HEK293 (cell line): ENCODE measurements at regions not wholly inside any gene's neighbourhood (a gene's known extent, or its start where the extent isn't known, plus 50 kb on each side); places are given as distances from the start of the nearest gene placed in this dataset.

Experiments
- CTCF ChIA-PET: fragments of 350-600 bp; formaldehyde crosslinking; extraction: SDS; loops from one replicate; lab custom pipeline; 2021; ENCODE audit warnings: antibody characterized with exemption; lab: Yijun Ruan, JAX
- POLR2A ChIA-PET: fragments of 300-600 bp; formaldehyde crosslinking; extraction: SDS; loops from one replicate; lab custom pipeline; 2020; ENCODE audit warnings: antibody characterized with exemption, inconsistent platforms; lab: Yijun Ruan, JAX
- H3K27ac ChIP-seq: fragments of 200-500 bp; sonication (Bioruptor generic); 2 replicates; pipeline ENCODE4 v1.5.1; 2014; ENCODE audit warnings: low read depth, low read length, control low read depth, inconsistent platforms; ENCODE audit errors: extremely low read depth
- H3K36me3 ChIP-seq, 2 experiments: fragments of 200-500 bp in 1 of 2; sonication (Bioruptor generic) in 1 of 2; 1 replicate in 1 of 2; 2 replicates in 1 of 2; pipeline ENCODE4 v1.5.1; 2014 to 2017; ENCODE audit warnings: inconsistent platforms in 2 of 2, low read length in 2 of 2; ENCODE audit not compliant: control insufficient read depth in 2 of 2, insufficient read depth in 1 of 2
- H3K4me1 ChIP-seq: fragments of 200-500 bp; sonication (Bioruptor generic); 2 replicates; pipeline ENCODE4 v1.5.1; 2014; ENCODE audit warnings: mild to moderate bottlenecking, low read length, inconsistent platforms; ENCODE audit not compliant: control insufficient read depth, insufficient read depth
- H3K4me3 ChIP-seq: 2 replicates; pipeline ENCODE4 v1.5.1; 2011; ENCODE audit warnings: low read depth, mild to moderate bottlenecking, control low read depth, low read length, moderate library complexity
- H3K9me3 ChIP-seq: fragments of 200-500 bp; sonication (Bioruptor generic); 2 replicates; pipeline ENCODE4 v1.5.1; 2014; ENCODE audit warnings: low read depth, low read length, inconsistent platforms; ENCODE audit not compliant: control insufficient read depth, insufficient read depth
- CTCF ChIP-seq: fragments of 450-650 bp; formaldehyde crosslinking; IDR thresholded peaks from 2 replicates; pipeline ENCODE4 v1.5.1; 2016; ENCODE audit warnings: missing biosample characterization, missing genetic modification characterization
- ELK4 ChIP-seq: IDR thresholded peaks from 2 replicates; pipeline ENCODE4 v1.6.1; 2011; ENCODE audit warnings: mild to moderate bottlenecking, low read depth, low read length, borderline replicate concordance
- GLI2 ChIP-seq: fragments of 450-650 bp; formaldehyde crosslinking; IDR thresholded peaks from 2 replicates; pipeline ENCODE4; 2017; ENCODE audit warnings: missing biosample characterization, missing genetic modification characterization, low read depth, borderline replicate concordance
- KLF8 ChIP-seq: fragments of 450-650 bp; formaldehyde crosslinking; IDR thresholded peaks from 2 replicates; pipeline ENCODE4 v1.5.1; 2016; ENCODE audit warnings: missing biosample characterization, missing genetic modification characterization
- REST ChIP-seq: fragments of 450-650 bp; formaldehyde crosslinking; IDR thresholded peaks from 2 replicates; pipeline ENCODE4 v1.5.1; 2016; ENCODE audit warnings: missing biosample characterization, missing genetic modification characterization
- SCRT2 ChIP-seq: fragments of 450-650 bp; formaldehyde crosslinking; IDR thresholded peaks from 2 replicates; pipeline ENCODE4 v1.5.1; 2016; ENCODE audit warnings: missing biosample characterization, missing genetic modification characterization
- ZBTB20 ChIP-seq: fragments of 450-650 bp; formaldehyde crosslinking; IDR thresholded peaks from 2 replicates; pipeline ENCODE4 v1.5.1; 2016; ENCODE audit warnings: missing biosample characterization, missing genetic modification characterization
- ZFP3 ChIP-seq: fragments of 450-650 bp; formaldehyde crosslinking; IDR thresholded peaks from 2 replicates; pipeline ENCODE4 v1.5.1; 2016; ENCODE audit warnings: low read depth, missing biosample characterization, missing genetic modification characterization
- ZNF148 ChIP-seq: fragments of 450-650 bp; formaldehyde crosslinking; IDR thresholded peaks from 2 replicates; pipeline ENCODE4 v1.5.0; 2017; ENCODE audit warnings: missing biosample characterization, missing genetic modification characterization, borderline replicate concordance
- ZNF2 ChIP-seq: fragments of 450-650 bp; formaldehyde crosslinking; IDR thresholded peaks from 2 replicates; pipeline ENCODE4 v1.5.1; 2016; ENCODE audit warnings: missing biosample characterization, missing genetic modification characterization
- ZNF223 ChIP-seq: fragments of 450-650 bp; formaldehyde crosslinking; IDR thresholded peaks from 2 replicates; pipeline ENCODE4 v1.5.1; 2016; ENCODE audit warnings: missing biosample characterization, missing genetic modification characterization
- ZNF335 ChIP-seq: fragments of 450-650 bp; formaldehyde crosslinking; conservative IDR thresholded peaks from 2 replicates; pipeline ENCODE4 v1.5.1; 2016; ENCODE audit warnings: missing biosample characterization, missing genetic modification characterization
- ZNF350 ChIP-seq: fragments of 450-650 bp; formaldehyde crosslinking; IDR thresholded peaks from 2 replicates; pipeline ENCODE4 v1.5.0; 2017; ENCODE audit warnings: missing biosample characterization, mild to moderate bottlenecking, missing genetic modification characterization
- ZNF354C ChIP-seq: fragments of 450-650 bp; formaldehyde crosslinking; IDR thresholded peaks from 2 replicates; pipeline ENCODE4 v1.5.1; 2016; ENCODE audit warnings: missing biosample characterization, missing genetic modification characterization, low read depth, borderline replicate concordance
- ZNF510 ChIP-seq: fragments of 450-650 bp; formaldehyde crosslinking; IDR thresholded peaks from 2 replicates; pipeline ENCODE4 v1.5.1; 2018; ENCODE audit warnings: mild to moderate bottlenecking, missing genetic modification characterization, missing biosample characterization; ENCODE audit not compliant: insufficient replicate concordance
- ZNF514 ChIP-seq: fragments of 450-650 bp; formaldehyde crosslinking; IDR thresholded peaks from 2 replicates; pipeline ENCODE4 v1.5.1; 2016; ENCODE audit warnings: missing biosample characterization, missing genetic modification characterization
- ZNF549 ChIP-seq: fragments of 450-650 bp; IDR thresholded peaks from 2 replicates; pipeline ENCODE4 v1.5.1; 2018; ENCODE audit warnings: missing biosample characterization, missing genetic modification characterization, mild to moderate bottlenecking, inconsistent platforms, moderate library complexity
- ZNF747 ChIP-seq: fragments of 450-650 bp; formaldehyde crosslinking; IDR thresholded peaks from 2 replicates; pipeline ENCODE4 v1.5.1; 2016; ENCODE audit warnings: missing biosample characterization, missing genetic modification characterization

- no peaks in the 10 kb centered on the region for H3K4me1 ChIP-seq
- ChIA-PET CTCF (no interaction called here), POLR2A (no interaction called here)
- H3K4me3 ChIP-seq, result no peak overlapping the region
- no peaks in the 10 kb centered on the region for H3K36me3 ChIP-seq
- peak; percentile 48; the same call in 1 of the 2 replicates for TF ChIP-seq SCRT2 (tag by site-specific recombination)
- no peak for TF ChIP-seq ZNF549 (tag by site-specific recombination)
- H3K27ac ChIP-seq, result no peak overlapping the region
- no peaks in the 10 kb centered on the region for H3K9me3 ChIP-seq
These were observed 533.3 kb downstream of the SOX2 start for GRCh38 chr3:182245059-182245458.

- ChIA-PET POLR2A (no interaction called here), CTCF (interaction anchor here (0.7 to 0.9 kb wide), 2 partner anchors 42 to 131 kb away, joined by 3 read pairs; no protein-coding TSS in a partner anchor)
These were observed 535.1 kb downstream of the SOX2 start for GRCh38 chr3:182246870-182247269.

More at GRCh38 chr3:182246870-182247269, 535.1 kb downstream of the SOX2 start:
- TF ChIP-seq ZNF223 (tag by site-specific recombination), result no peak
- no peak for TF ChIP-seq ELK4
- TF ChIP-seq ZFP3 (tag by site-specific recombination), result no peak
- TF ChIP-seq ZNF335 (tag by site-specific recombination), result no peak
- TF ChIP-seq ZNF2, result no peak
- no peak for TF ChIP-seq ZNF350 (tag by site-specific recombination)
- no peak for TF ChIP-seq ZNF514 (tag by site-specific recombination)
- TF ChIP-seq ZNF510 (tag by site-specific recombination), result no peak
- TF ChIP-seq ZNF747 (tag by site-specific recombination), result no peak
- no peak for TF ChIP-seq REST
- no peak for TF ChIP-seq CTCF
- TF ChIP-seq ZBTB20 (tag by site-specific recombination), result no peak
- no peak for TF ChIP-seq KLF8 (tag by site-specific recombination)
- no peak for TF ChIP-seq GLI2 (tag by site-specific recombination)
- TF ChIP-seq ZNF148 (tag by site-specific recombination), result no peak
- TF ChIP-seq ZNF354C (tag by site-specific recombination), result no peak
- TF ChIP-seq, all 188 proteins: peak for 0
- Histone ChIP-seq H3K4me3 (no peak overlapping the region), H3K4me1 (no peaks in the 10 kb centered on the region), H3K27ac (no peak overlapping the region), H3K9me3 (no peaks in the 10 kb centered on the region), H3K36me3 (no peaks in the 10 kb centered on the region)
